Testis (tissue), 2 donors: ENCODE measurements at regions not wholly inside any gene's neighbourhood (a gene's known extent, or its start where the extent isn't known, plus 50 kb on each side); places are given as distances from the start of the nearest gene placed in this dataset.

Experiments used
- POLR2A ChIP-seq: fragments of 450-650 bp; IDR thresholded peaks from one replicate; pipeline ENCODE4 v1.6.1; 2017; ENCODE audit warnings: antibody characterized with exemption, mild to moderate bottlenecking, moderate library complexity
- TF ChIP-seq, protein P1 (sequence below), 3 experiments: fragments of 450-650 bp in 2 of 3; fragments of 200-600 bp in 1 of 3; sonication (generic) in 1 of 3; IDR thresholded peaks; one replicate each; pipeline ENCODE4 v1.5.1; 2016 to 2019; ENCODE audit warnings: antibody characterized with exemption in 3 of 3, mild to moderate bottlenecking in 2 of 3, moderate library complexity in 1 of 3

GRCh38 chr5:142408536-142408935 is 83.7 kb upstream of the SPRY4 start:
- no peak for TF ChIP-seq POLR2A
- TF ChIP-seq, protein P1, sequence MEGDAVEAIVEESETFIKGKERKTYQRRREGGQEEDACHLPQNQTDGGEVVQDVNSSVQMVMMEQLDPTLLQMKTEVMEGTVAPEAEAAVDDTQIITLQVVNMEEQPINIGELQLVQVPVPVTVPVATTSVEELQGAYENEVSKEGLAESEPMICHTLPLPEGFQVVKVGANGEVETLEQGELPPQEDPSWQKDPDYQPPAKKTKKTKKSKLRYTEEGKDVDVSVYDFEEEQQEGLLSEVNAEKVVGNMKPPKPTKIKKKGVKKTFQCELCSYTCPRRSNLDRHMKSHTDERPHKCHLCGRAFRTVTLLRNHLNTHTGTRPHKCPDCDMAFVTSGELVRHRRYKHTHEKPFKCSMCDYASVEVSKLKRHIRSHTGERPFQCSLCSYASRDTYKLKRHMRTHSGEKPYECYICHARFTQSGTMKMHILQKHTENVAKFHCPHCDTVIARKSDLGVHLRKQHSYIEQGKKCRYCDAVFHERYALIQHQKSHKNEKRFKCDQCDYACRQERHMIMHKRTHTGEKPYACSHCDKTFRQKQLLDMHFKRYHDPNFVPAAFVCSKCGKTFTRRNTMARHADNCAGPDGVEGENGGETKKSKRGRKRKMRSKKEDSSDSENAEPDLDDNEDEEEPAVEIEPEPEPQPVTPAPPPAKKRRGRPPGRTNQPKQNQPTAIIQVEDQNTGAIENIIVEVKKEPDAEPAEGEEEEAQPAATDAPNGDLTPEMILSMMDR (IDR thresholded peaks at IDR 0.05): no peak
